ENCODE measurements at regions not wholly inside any gene's neighbourhood (a gene's known extent, or its start where the extent isn't known, plus 50 kb on each side); places are given as distances from the start of the nearest gene placed in this dataset.
"Not testable (repeated sequence)": the region's sequence is repeated elsewhere in the genome, so short reads cannot be mapped to it uniquely, and the experiment has no call there.

GRCh38 chr13:21228738-21229137 is 52.3 kb downstream of the MRPL57 start:
- DNase-seq, result no peak

GRCh38 chr13:21229241-21230024 is 53.0 kb downstream of the MRPL57 start:
- DNase-seq, result no peak

- DNase-seq, result no peak
These were observed 54.1 kb downstream of the MRPL57 start for GRCh38 chr13:21230516-21230915.

- no peak for DNase-seq
These were observed 55.0 kb downstream of the MRPL57 start for GRCh38 chr13:21231426-21231940.

- DNase-seq, result no peak
These were observed 55.7 kb downstream of the MRPL57 start for GRCh38 chr13:21232196-21232595.

GRCh38 chr13:21232599-21232998 is 56.1 kb downstream of the MRPL57 start:
- no peak for DNase-seq

GRCh38 chr13:21233086-21233485 is 56.6 kb downstream of the MRPL57 start:
- DNase-seq, result no peak

- DNase-seq, result no peak
These were observed 58.1 kb downstream of the MRPL57 start for GRCh38 chr13:21234526-21234925.

GRCh38 chr13:21235174-21235573 is 58.7 kb downstream of the MRPL57 start:
- no peak for DNase-seq

- DNase-seq, result no peak
These were observed 60.6 kb downstream of the MRPL57 start for GRCh38 chr13:21237081-21237480.

GRCh38 chr13:21238267-21238666 is 61.8 kb downstream of the MRPL57 start:
- DNase-seq, result no peak

- DNase-seq, result no peak
These were observed 64.1 kb downstream of the MRPL57 start for GRCh38 chr13:21240586-21240985.

GRCh38 chr13:21242236-21242635 is 65.8 kb downstream of the MRPL57 start:
- DNase-seq, result no peak

- no peak for DNase-seq
These were observed 66.8 kb downstream of the MRPL57 start for GRCh38 chr13:21243045-21243897.

- DNase-seq, result not testable (repeated sequence)
These were observed 67.4 kb downstream of the MRPL57 start for GRCh38 chr13:21243898-21244184.

- DNase-seq, result no peak
These were observed 70.4 kb downstream of the MRPL57 start for GRCh38 chr13:21246761-21247452.

- DNase-seq, result no peak
These were observed 79.9 kb downstream of the MRPL57 start for GRCh38 chr13:21256351-21256761.

GRCh38 chr13:21256891-21257290 is 80.4 kb downstream of the MRPL57 start:
- no peak for DNase-seq

- no peak for DNase-seq
These were observed 83.4 kb downstream of the MRPL57 start for GRCh38 chr13:21259571-21260455.

- not testable (repeated sequence) for DNase-seq
These were observed 84.3 kb downstream of the MRPL57 start for GRCh38 chr13:21260561-21261290.

- DNase-seq, result not testable (repeated sequence)
These were observed 85.2 kb downstream of the MRPL57 start for GRCh38 chr13:21261487-21262216.
